ENCODE measurements at regions not wholly inside any gene's neighbourhood (a gene's known extent, or its start where the extent isn't known, plus 50 kb on each side); places are given as distances from the start of the nearest gene placed in this dataset.

DNA sequence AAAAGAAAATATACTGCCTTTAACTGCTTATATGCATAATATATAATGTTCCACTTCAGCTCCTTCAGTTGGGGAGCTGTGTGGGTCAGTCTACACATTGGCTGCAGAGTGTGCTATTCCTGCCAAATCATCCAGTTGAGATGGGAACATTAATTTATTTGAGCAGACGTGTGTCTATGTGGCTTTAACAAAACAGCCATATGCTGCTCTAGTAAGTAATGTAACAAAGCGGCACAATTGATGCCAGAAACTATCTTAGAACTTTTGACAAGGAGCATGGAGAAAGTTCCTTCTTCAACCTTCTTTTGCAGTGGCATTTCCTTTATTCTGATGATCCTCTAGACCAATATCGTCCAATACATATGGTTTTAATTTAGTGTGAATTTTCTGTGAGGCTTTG lies 285.9 kb upstream of the C1orf87 start:
- no peak overlapping the region for H3K9ac ChIP-seq (ENCODE audit: low read depth in 1 of 2, low read length in 2 of 2)
- H3K4me3 ChIP-seq (ENCODE audit: low read depth in 1 of 3, low read length in 3 of 3): no peak overlapping the region
- no peaks in the 10 kb centered on the region for H3K4me1 ChIP-seq (ENCODE audit: control insufficient read depth in 4 of 4, insufficient read depth in 4 of 4, low read length in 3 of 4)
- no peak for TF ChIP-seq RXRA (IDR thresholded peaks at IDR 0.05)
- no peak for TF ChIP-seq FOXA2 (IDR thresholded peaks at IDR 0.05)
- no peak for TF ChIP-seq HNF4G (IDR thresholded peaks at IDR 0.05)
- TF ChIP-seq, protein P1, sequence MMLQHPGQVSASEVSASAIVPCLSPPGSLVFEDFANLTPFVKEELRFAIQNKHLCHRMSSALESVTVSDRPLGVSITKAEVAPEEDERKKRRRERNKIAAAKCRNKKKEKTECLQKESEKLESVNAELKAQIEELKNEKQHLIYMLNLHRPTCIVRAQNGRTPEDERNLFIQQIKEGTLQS (IDR thresholded peaks at IDR 0.05): no peak
- no peak for TF ChIP-seq NR2F2 (IDR thresholded peaks at IDR 0.05)
- TF ChIP-seq, protein P2, sequence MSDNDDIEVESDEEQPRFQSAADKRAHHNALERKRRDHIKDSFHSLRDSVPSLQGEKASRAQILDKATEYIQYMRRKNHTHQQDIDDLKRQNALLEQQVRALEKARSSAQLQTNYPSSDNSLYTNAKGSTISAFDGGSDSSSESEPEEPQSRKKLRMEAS (IDR thresholded peaks at IDR 0.05): no peak
- no peak for TF ChIP-seq TAF1 (conservative IDR thresholded peaks at IDR 0.05)
- TF ChIP-seq HNF4A (conservative IDR thresholded peaks at IDR 0.05): no peak
- TF ChIP-seq YY1 (IDR thresholded peaks at IDR 0.05): no peak
- no peak for TF ChIP-seq SP1 (IDR thresholded peaks at IDR 0.05)
- TF ChIP-seq, protein P3, sequence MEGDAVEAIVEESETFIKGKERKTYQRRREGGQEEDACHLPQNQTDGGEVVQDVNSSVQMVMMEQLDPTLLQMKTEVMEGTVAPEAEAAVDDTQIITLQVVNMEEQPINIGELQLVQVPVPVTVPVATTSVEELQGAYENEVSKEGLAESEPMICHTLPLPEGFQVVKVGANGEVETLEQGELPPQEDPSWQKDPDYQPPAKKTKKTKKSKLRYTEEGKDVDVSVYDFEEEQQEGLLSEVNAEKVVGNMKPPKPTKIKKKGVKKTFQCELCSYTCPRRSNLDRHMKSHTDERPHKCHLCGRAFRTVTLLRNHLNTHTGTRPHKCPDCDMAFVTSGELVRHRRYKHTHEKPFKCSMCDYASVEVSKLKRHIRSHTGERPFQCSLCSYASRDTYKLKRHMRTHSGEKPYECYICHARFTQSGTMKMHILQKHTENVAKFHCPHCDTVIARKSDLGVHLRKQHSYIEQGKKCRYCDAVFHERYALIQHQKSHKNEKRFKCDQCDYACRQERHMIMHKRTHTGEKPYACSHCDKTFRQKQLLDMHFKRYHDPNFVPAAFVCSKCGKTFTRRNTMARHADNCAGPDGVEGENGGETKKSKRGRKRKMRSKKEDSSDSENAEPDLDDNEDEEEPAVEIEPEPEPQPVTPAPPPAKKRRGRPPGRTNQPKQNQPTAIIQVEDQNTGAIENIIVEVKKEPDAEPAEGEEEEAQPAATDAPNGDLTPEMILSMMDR (IDR thresholded peaks at IDR 0.05; ENCODE audit: low read depth, low read length, missing input control): no peak
- TF ChIP-seq RAD21 (IDR thresholded peaks at IDR 0.05): no peak
- peaks cover 0 to 9% (median 0%) of the 10 kb centered on the region in 4 donors for H3K27me3 ChIP-seq (ENCODE audit: control insufficient read depth in 4 of 4, insufficient read depth in 4 of 4, low read length in 3 of 4)
- 80% methylated on average over 3 of the region's 3 CpGs for WGBS
- no peaks in the 10 kb centered on the region for H3K9me3 ChIP-seq (ENCODE audit: control insufficient read depth in 4 of 4, low read length in 3 of 4)
- no peaks in the 10 kb centered on the region for H3K36me3 ChIP-seq (ENCODE audit: control insufficient read depth in 4 of 4, insufficient read depth in 3 of 4, low read depth in 1 of 4, low read length in 3 of 4)
- H3K27ac ChIP-seq (ENCODE audit: low read depth in 1 of 2, low read length in 2 of 2): no peak overlapping the region
- DNase-seq (ENCODE audit: low spot score): no peak

DNA sequence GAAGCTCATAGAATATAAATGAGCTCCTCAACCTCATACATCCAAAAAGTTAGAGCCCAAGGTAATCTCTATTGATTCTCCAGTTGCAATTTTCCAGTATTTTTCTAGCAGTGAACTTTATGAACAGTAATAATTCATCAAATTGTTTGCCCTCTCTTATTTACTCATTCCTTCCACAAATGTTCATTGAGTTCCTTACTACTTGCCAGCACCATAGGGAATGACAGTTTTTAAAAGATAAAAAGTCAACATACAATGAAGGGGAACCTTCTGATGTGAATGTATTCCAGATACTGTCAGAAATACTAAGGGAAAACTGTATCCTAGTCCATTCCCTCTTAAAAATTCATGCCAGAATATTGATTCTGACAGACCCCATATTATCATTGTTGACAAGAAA lies 277.0 kb upstream of the C1orf87 start:
- no peaks in the 10 kb centered on the region for H3K27me3 ChIP-seq (ENCODE audit: control insufficient read depth in 4 of 4, insufficient read depth in 4 of 4, low read length in 3 of 4)
- no peak overlapping the region for H3K27ac ChIP-seq (ENCODE audit: low read depth in 1 of 2, low read length in 2 of 2)
- no peak for DNase-seq (ENCODE audit: low spot score)
- no peaks in the 10 kb centered on the region for H3K9me3 ChIP-seq (ENCODE audit: control insufficient read depth in 4 of 4, low read length in 3 of 4)
- TF ChIP-seq HNF4A (conservative IDR thresholded peaks at IDR 0.05) (no peak), TAF1 (conservative IDR thresholded peaks at IDR 0.05) (no peak), YY1 (IDR thresholded peaks at IDR 0.05) (no peak), FOXA2 (IDR thresholded peaks at IDR 0.05) (no peak), RAD21 (IDR thresholded peaks at IDR 0.05) (no peak), GABPA (IDR thresholded peaks at IDR 0.05 in 1 of 2, conservative IDR thresholded peaks at IDR 0.05 in 1 of 2) (no peak)
- H3K9ac ChIP-seq (ENCODE audit: low read depth in 1 of 2, low read length in 2 of 2): no peak overlapping the region
- H3K4me1 ChIP-seq (ENCODE audit: control insufficient read depth in 4 of 4, insufficient read depth in 4 of 4, low read length in 3 of 4): no peaks in the 10 kb centered on the region
- H3K4me3 ChIP-seq (ENCODE audit: low read depth in 1 of 3, low read length in 3 of 3): no peak overlapping the region
- no peaks in the 10 kb centered on the region for H3K36me3 ChIP-seq (ENCODE audit: control insufficient read depth in 4 of 4, insufficient read depth in 3 of 4, low read depth in 1 of 4, low read length in 3 of 4)

DNA sequence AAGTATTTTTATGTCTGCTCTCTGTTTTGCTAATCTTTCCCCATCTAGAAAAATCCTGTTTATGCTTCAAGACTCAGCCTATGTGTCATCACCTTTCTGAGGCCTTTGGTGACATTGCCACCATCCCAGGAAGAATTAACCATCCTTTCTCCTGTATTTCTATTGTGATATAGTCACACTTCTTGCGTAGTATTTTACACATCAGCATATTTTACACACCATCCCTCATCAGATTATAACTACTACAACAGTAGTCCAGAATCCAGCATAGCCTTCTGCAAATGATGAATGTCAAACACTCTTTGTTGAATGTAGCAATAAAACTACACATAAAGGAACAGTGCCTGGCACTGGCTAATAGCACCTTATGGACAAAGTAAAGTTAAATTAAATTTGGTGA lies 275.3 kb upstream of the C1orf87 start:
- no peaks in the 10 kb centered on the region for H3K36me3 ChIP-seq (ENCODE audit: control insufficient read depth in 4 of 4, insufficient read depth in 3 of 4, low read depth in 1 of 4, low read length in 3 of 4)
- no peaks in the 10 kb centered on the region for H3K27me3 ChIP-seq (ENCODE audit: control insufficient read depth in 4 of 4, insufficient read depth in 4 of 4, low read length in 3 of 4)
- whole genome bisulfite sequencing: 73% methylated on average over 1 of the region's 1 CpG
- no peaks in the 10 kb centered on the region for H3K9me3 ChIP-seq (ENCODE audit: control insufficient read depth in 4 of 4, low read length in 3 of 4)
- no peaks in the 10 kb centered on the region for H3K4me1 ChIP-seq (ENCODE audit: control insufficient read depth in 4 of 4, insufficient read depth in 4 of 4, low read length in 3 of 4)
- H3K27ac ChIP-seq (ENCODE audit: low read depth in 1 of 2, low read length in 2 of 2): no peak overlapping the region
- no peak for DNase-seq (ENCODE audit: low spot score)
- H3K9ac ChIP-seq (ENCODE audit: low read depth in 1 of 2, low read length in 2 of 2): no peak overlapping the region
- H3K4me3 ChIP-seq (ENCODE audit: low read depth in 1 of 3, low read length in 3 of 3): no peak overlapping the region
- TF ChIP-seq TAF1 (conservative IDR thresholded peaks at IDR 0.05): no peak
- TF ChIP-seq FOXA1 (IDR thresholded peaks at IDR 0.05): no peak
- TF ChIP-seq FOXA2 (IDR thresholded peaks at IDR 0.05): no peak
- no peak for TF ChIP-seq NR2F2 (IDR thresholded peaks at IDR 0.05)
- TF ChIP-seq, protein P1 (IDR thresholded peaks at IDR 0.05): no peak
- TF ChIP-seq, protein P4, sequence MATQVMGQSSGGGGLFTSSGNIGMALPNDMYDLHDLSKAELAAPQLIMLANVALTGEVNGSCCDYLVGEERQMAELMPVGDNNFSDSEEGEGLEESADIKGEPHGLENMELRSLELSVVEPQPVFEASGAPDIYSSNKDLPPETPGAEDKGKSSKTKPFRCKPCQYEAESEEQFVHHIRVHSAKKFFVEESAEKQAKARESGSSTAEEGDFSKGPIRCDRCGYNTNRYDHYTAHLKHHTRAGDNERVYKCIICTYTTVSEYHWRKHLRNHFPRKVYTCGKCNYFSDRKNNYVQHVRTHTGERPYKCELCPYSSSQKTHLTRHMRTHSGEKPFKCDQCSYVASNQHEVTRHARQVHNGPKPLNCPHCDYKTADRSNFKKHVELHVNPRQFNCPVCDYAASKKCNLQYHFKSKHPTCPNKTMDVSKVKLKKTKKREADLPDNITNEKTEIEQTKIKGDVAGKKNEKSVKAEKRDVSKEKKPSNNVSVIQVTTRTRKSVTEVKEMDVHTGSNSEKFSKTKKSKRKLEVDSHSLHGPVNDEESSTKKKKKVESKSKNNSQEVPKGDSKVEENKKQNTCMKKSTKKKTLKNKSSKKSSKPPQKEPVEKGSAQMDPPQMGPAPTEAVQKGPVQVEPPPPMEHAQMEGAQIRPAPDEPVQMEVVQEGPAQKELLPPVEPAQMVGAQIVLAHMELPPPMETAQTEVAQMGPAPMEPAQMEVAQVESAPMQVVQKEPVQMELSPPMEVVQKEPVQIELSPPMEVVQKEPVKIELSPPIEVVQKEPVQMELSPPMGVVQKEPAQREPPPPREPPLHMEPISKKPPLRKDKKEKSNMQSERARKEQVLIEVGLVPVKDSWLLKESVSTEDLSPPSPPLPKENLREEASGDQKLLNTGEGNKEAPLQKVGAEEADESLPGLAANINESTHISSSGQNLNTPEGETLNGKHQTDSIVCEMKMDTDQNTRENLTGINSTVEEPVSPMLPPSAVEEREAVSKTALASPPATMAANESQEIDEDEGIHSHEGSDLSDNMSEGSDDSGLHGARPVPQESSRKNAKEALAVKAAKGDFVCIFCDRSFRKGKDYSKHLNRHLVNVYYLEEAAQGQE (IDR thresholded peaks at IDR 0.05): no peak
- no peak for TF ChIP-seq HNF4A (conservative IDR thresholded peaks at IDR 0.05)
- TF ChIP-seq GABPA (IDR thresholded peaks at IDR 0.05 in 1 of 2, conservative IDR thresholded peaks at IDR 0.05 in 1 of 2): no peak
- no peak for TF ChIP-seq EGR1 (IDR thresholded peaks at IDR 0.05; ENCODE audit: low read depth in 2 of 2)
- TF ChIP-seq, protein P2 (IDR thresholded peaks at IDR 0.05): no peak
- TF ChIP-seq, protein P3 (IDR thresholded peaks at IDR 0.05; ENCODE audit: low read depth, low read length, missing input control): no peak
- no peak for TF ChIP-seq JUND (IDR thresholded peaks at IDR 0.05)
- no peak for TF ChIP-seq SP1 (IDR thresholded peaks at IDR 0.05)
